ENCODE measurements at regions not wholly inside any gene's neighbourhood (a gene's known extent, or its start where the extent isn't known, plus 50 kb on each side); places are given as distances from the start of the nearest gene placed in this dataset.
A peak's percentile ranks its signal among the peaks of the same experiment; 100 is the strongest.

DNA sequence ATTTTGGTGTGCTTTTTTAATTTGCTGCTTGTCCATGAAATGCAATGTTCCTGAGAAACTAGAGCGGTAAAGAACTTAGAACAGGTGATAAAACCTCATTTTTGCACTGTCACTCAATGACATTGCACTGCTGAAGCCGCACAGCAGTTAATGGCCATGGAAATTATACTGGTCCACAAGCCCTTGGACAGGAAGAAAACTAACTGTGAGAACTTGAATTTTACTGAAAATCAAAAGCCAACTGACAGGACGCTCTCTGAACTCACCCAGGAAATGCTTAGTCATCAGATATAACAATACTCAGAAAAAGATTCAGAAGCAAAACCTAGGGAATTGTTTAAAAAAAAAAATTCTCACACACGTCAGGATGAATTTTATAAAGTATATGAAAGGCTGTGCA lies 246.4 kb upstream of the SLC7A11 start:
- Histone ChIP-seq H3K36me3 (replicated peaks in 1 of 2; ENCODE audit: control insufficient read depth in 2 of 2, insufficient read depth in 2 of 2, low read length in 2 of 2) (no peaks in the 10 kb centered on the region), H2AK5ac (ENCODE audit: low read depth, low read length) (no peak overlapping the region), H3K4ac (ENCODE audit: low read length) (no peak overlapping the region), H2BK12ac (ENCODE audit: low read length) (no peak overlapping the region), H3K14ac (ENCODE audit: low read length) (no peak overlapping the region), H3K18ac (ENCODE audit: low read length) (no peak overlapping the region), H3K9me3 (replicated peaks in 1 of 2; ENCODE audit: control insufficient read depth in 2 of 2, insufficient read depth in 1 of 2, low read depth in 1 of 2, low read length in 2 of 2) (no peaks in the 10 kb centered on the region), H4K8ac (ENCODE audit: low read depth, low read length) (no peak overlapping the region), H4K91ac (ENCODE audit: low read depth, low read length, poor library complexity) (no peak overlapping the region), H3K27ac (replicated peaks; ENCODE audit: low read length) (no peak overlapping the region), H3K4me1 (ENCODE audit: control insufficient read depth in 2 of 2, insufficient read depth in 1 of 2, low read depth in 1 of 2, low read length in 2 of 2) (peaks cover 0 to 7% of the 10 kb centered on the region in 2 donors), H2AFZ (ENCODE audit: low read length) (peak overlapping the region; percentile 56), H3K4me2 (ENCODE audit: insufficient read depth, low read length, poor library complexity, severe bottlenecking) (no peak overlapping the region), H3K4me3 (ENCODE audit: low read length in 2 of 2) (no peak overlapping the region), H2BK5ac (ENCODE audit: low read length) (no peak overlapping the region), H2BK15ac (ENCODE audit: low read length) (no peak overlapping the region), H3K79me1 (ENCODE audit: low read depth, low read length) (no peaks in the 10 kb centered on the region), H3K9ac (ENCODE audit: low read depth, low read length, poor library complexity) (no peak overlapping the region), H3K27me3 (ENCODE audit: control insufficient read depth in 3 of 3, insufficient read depth in 3 of 3, low read depth in 1 of 3, low read length in 3 of 3) (no peaks in the 10 kb centered on the region), H2BK120ac (ENCODE audit: low read depth, low read length) (no peak overlapping the region), H3K23ac (ENCODE audit: low read depth, low read length, poor library complexity) (no peak overlapping the region)
- no CpG with 5 or more reads among the region's 4 CpGs for WGBS, 2 donors (ENCODE audit: extremely low coverage in 2 of 2, insufficient read length in 2 of 2, insufficient replicate concordance in 1 of 2)
- DNase-seq (ENCODE audit: low spot score) = no peak

DNA sequence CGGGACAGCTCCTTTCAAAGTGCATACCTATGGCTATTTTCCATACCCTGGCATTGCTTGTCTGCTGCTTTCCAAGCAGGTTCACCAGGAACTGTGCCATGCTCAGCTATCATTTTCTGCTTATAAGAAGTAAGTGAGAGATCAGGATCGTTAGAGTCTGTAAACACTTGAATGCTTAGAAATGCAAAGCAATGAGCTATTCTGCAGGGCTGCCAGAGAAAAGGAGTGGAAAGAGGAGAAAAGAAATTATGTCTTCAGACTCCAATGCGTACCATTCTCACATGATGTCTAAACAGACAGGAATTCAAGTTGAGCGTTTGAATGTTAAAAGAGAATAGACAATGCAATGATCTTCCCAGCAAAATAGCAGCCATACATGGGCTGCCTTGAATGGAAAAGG lies 245.5 kb upstream of the SLC7A11 start:
- peak overlapping the region; percentile 56 for H2AFZ ChIP-seq (ENCODE audit: low read length)
- H3K4me2 ChIP-seq (ENCODE audit: insufficient read depth, low read length, poor library complexity, severe bottlenecking) = no peak overlapping the region
- H3K27me3 ChIP-seq (ENCODE audit: control insufficient read depth in 3 of 3, insufficient read depth in 3 of 3, low read depth in 1 of 3, low read length in 3 of 3) = no peaks in the 10 kb centered on the region
- no peak for DNase-seq (ENCODE audit: low spot score)
- H3K18ac ChIP-seq (ENCODE audit: low read length) = no peak overlapping the region
- no peak overlapping the region for H2BK120ac ChIP-seq (ENCODE audit: low read depth, low read length)
- no peak overlapping the region for H3K4ac ChIP-seq (ENCODE audit: low read length)
- no peak overlapping the region for H3K23ac ChIP-seq (ENCODE audit: low read depth, low read length, poor library complexity)
- no peaks in the 10 kb centered on the region for H3K79me1 ChIP-seq (ENCODE audit: low read depth, low read length)
- no peaks in the 10 kb centered on the region for H3K9me3 ChIP-seq (replicated peaks in 1 of 2; ENCODE audit: control insufficient read depth in 2 of 2, insufficient read depth in 1 of 2, low read depth in 1 of 2, low read length in 2 of 2)
- H2BK5ac ChIP-seq (ENCODE audit: low read length) = no peak overlapping the region
- H3K27ac ChIP-seq (replicated peaks; ENCODE audit: low read length) = no peak overlapping the region
- no peak overlapping the region for H4K91ac ChIP-seq (ENCODE audit: low read depth, low read length, poor library complexity)
- H3K4me1 ChIP-seq (ENCODE audit: control insufficient read depth in 2 of 2, insufficient read depth in 1 of 2, low read depth in 1 of 2, low read length in 2 of 2) = peaks cover 0 to 7% of the 10 kb centered on the region in 2 donors
- WGBS, 2 donors (ENCODE audit: extremely low coverage in 2 of 2, insufficient read length in 2 of 2, insufficient replicate concordance in 1 of 2) = no CpG with 5 or more reads among the region's 4 CpGs
- no peak overlapping the region for H3K14ac ChIP-seq (ENCODE audit: low read length)
- no peak overlapping the region for H4K8ac ChIP-seq (ENCODE audit: low read depth, low read length)
- no peaks in the 10 kb centered on the region for H3K36me3 ChIP-seq (replicated peaks in 1 of 2; ENCODE audit: control insufficient read depth in 2 of 2, insufficient read depth in 2 of 2, low read length in 2 of 2)
- no peak overlapping the region for H2BK15ac ChIP-seq (ENCODE audit: low read length)
- H2BK12ac ChIP-seq (ENCODE audit: low read length) = no peak overlapping the region
- no peak overlapping the region for H3K4me3 ChIP-seq (ENCODE audit: low read length in 2 of 2)
- H3K9ac ChIP-seq (ENCODE audit: low read depth, low read length, poor library complexity) = no peak overlapping the region
- no peak overlapping the region for H2AK5ac ChIP-seq (ENCODE audit: low read depth, low read length)

DNA sequence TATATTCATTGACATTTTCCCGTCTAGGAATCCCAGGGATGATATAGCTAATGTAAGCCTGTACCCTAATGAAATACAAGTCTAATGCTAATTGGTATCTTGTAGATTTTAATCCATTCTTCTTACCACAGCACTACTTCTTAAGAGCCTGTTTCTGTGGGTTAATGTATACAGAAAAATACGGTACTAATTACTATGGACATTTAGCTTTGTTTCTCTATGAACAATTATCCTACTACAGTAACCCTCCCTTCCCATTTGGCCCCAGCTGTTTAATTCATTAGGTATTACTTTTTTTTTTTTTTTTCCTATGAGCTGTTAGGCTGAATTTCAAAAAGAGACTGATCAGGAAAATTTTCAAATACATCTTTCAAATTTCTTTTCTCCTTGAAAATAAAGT lies 245.1 kb upstream of the SLC7A11 start:
- no peak overlapping the region for H4K91ac ChIP-seq (ENCODE audit: low read depth, low read length, poor library complexity)
- no peak overlapping the region for H2BK5ac ChIP-seq (ENCODE audit: low read length)
- DNase-seq (ENCODE audit: low spot score) = no peak
- H3K4me1 ChIP-seq (ENCODE audit: control insufficient read depth in 2 of 2, insufficient read depth in 1 of 2, low read depth in 1 of 2, low read length in 2 of 2) = peaks cover 0 to 7% of the 10 kb centered on the region in 2 donors
- H3K9me3 ChIP-seq (replicated peaks in 1 of 2; ENCODE audit: control insufficient read depth in 2 of 2, insufficient read depth in 1 of 2, low read depth in 1 of 2, low read length in 2 of 2) = no peaks in the 10 kb centered on the region
- H2AK5ac ChIP-seq (ENCODE audit: low read depth, low read length) = no peak overlapping the region
- no peak overlapping the region for H3K4ac ChIP-seq (ENCODE audit: low read length)
- H3K18ac ChIP-seq (ENCODE audit: low read length) = no peak overlapping the region
- no peak overlapping the region for H3K27ac ChIP-seq (replicated peaks; ENCODE audit: low read length)
- no peak overlapping the region for H4K8ac ChIP-seq (ENCODE audit: low read depth, low read length)
- no peak overlapping the region for H2BK15ac ChIP-seq (ENCODE audit: low read length)
- no peak overlapping the region for H2BK120ac ChIP-seq (ENCODE audit: low read depth, low read length)
- no peaks in the 10 kb centered on the region for H3K27me3 ChIP-seq (ENCODE audit: control insufficient read depth in 3 of 3, insufficient read depth in 3 of 3, low read depth in 1 of 3, low read length in 3 of 3)
- H2AFZ ChIP-seq (ENCODE audit: low read length) = no peak overlapping the region
- no peaks in the 10 kb centered on the region for H3K36me3 ChIP-seq (replicated peaks in 1 of 2; ENCODE audit: control insufficient read depth in 2 of 2, insufficient read depth in 2 of 2, low read length in 2 of 2)
- H2BK12ac ChIP-seq (ENCODE audit: low read length) = no peak overlapping the region
- no peaks in the 10 kb centered on the region for H3K79me1 ChIP-seq (ENCODE audit: low read depth, low read length)
- no peak overlapping the region for H3K9ac ChIP-seq (ENCODE audit: low read depth, low read length, poor library complexity)
- H3K4me2 ChIP-seq (ENCODE audit: insufficient read depth, low read length, poor library complexity, severe bottlenecking) = no peak overlapping the region
- no peak overlapping the region for H3K23ac ChIP-seq (ENCODE audit: low read depth, low read length, poor library complexity)
- no peak overlapping the region for H3K4me3 ChIP-seq (ENCODE audit: low read length in 2 of 2)
- H3K14ac ChIP-seq (ENCODE audit: low read length) = no peak overlapping the region
- no CpG with 5 or more reads among the region's 2 CpGs for WGBS, 2 donors (ENCODE audit: extremely low coverage in 2 of 2, insufficient read length in 2 of 2, insufficient replicate concordance in 1 of 2)

DNA sequence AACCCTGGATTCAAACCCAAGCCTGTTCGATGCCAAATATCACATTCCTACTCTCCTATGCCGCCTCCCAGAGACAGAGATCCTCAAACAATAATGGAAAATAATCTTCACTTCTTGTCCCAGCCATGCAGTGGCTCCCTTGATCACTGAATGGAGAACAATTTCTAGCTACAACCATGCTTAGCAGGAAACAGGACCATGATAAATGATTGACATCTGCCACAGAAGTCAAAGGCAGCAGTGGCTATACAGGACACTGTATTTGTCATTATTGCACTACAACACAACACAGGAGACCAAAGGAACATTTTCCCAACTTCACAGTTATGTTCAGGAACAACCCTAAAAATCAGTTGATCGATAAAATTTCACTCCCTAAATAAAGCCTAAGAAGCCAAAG lies 243.3 kb upstream of the SLC7A11 start:
- WGBS, 2 donors (ENCODE audit: extremely low coverage in 2 of 2, insufficient read length in 2 of 2, insufficient replicate concordance in 1 of 2) = no CpG with 5 or more reads among the region's 3 CpGs
- H3K18ac ChIP-seq (ENCODE audit: low read length) = no peak overlapping the region
- peaks cover 0 to 7% of the 10 kb centered on the region in 2 donors for H3K4me1 ChIP-seq (ENCODE audit: control insufficient read depth in 2 of 2, insufficient read depth in 1 of 2, low read depth in 1 of 2, low read length in 2 of 2)
- H3K79me1 ChIP-seq (ENCODE audit: low read depth, low read length) = no peaks in the 10 kb centered on the region
- H3K27me3 ChIP-seq (ENCODE audit: control insufficient read depth in 3 of 3, insufficient read depth in 3 of 3, low read depth in 1 of 3, low read length in 3 of 3) = no peaks in the 10 kb centered on the region
- H3K9me3 ChIP-seq (replicated peaks in 1 of 2; ENCODE audit: control insufficient read depth in 2 of 2, insufficient read depth in 1 of 2, low read depth in 1 of 2, low read length in 2 of 2) = no peaks in the 10 kb centered on the region
- H3K4ac ChIP-seq (ENCODE audit: low read length) = no peak overlapping the region
- H3K14ac ChIP-seq (ENCODE audit: low read length) = no peak overlapping the region
- H3K4me2 ChIP-seq (ENCODE audit: insufficient read depth, low read length, poor library complexity, severe bottlenecking) = no peak overlapping the region
- DNase-seq (ENCODE audit: low spot score) = no peak
- no peak overlapping the region for H2AFZ ChIP-seq (ENCODE audit: low read length)
- H2BK120ac ChIP-seq (ENCODE audit: low read depth, low read length) = no peak overlapping the region
- H3K9ac ChIP-seq (ENCODE audit: low read depth, low read length, poor library complexity) = no peak overlapping the region
- H2AK5ac ChIP-seq (ENCODE audit: low read depth, low read length) = no peak overlapping the region
- H2BK5ac ChIP-seq (ENCODE audit: low read length) = no peak overlapping the region
- no peak overlapping the region for H3K23ac ChIP-seq (ENCODE audit: low read depth, low read length, poor library complexity)
- no peak overlapping the region for H2BK12ac ChIP-seq (ENCODE audit: low read length)
- H3K36me3 ChIP-seq (replicated peaks in 1 of 2; ENCODE audit: control insufficient read depth in 2 of 2, insufficient read depth in 2 of 2, low read length in 2 of 2) = no peaks in the 10 kb centered on the region
- no peak overlapping the region for H3K27ac ChIP-seq (replicated peaks; ENCODE audit: low read length)
- H2BK15ac ChIP-seq (ENCODE audit: low read length) = no peak overlapping the region
- no peak overlapping the region for H3K4me3 ChIP-seq (ENCODE audit: low read length in 2 of 2)
- no peak overlapping the region for H4K8ac ChIP-seq (ENCODE audit: low read depth, low read length)
- no peak overlapping the region for H4K91ac ChIP-seq (ENCODE audit: low read depth, low read length, poor library complexity)

Measured in neuronal stem cell (in vitro differentiated cells).